Astrocyte (in vitro differentiated cells and primary cell): ENCODE measurements at regions not wholly inside any gene's neighbourhood (a gene's known extent, or its start where the extent isn't known, plus 50 kb on each side); places are given as distances from the start of the nearest gene placed in this dataset.

ENCODE experiments used
- DNase-seq: peaks from one replicate; pipeline ENCODE4 v3.0.0-alpha.2; 2010; ENCODE audit warnings: low read depth
- FAIRE-seq: peaks from 2 replicates; lab custom pipeline; 2011; peaks lifted over from hg19 to GRCh38; lab: Jason Lieb, UNC
- H2AFZ ChIP-seq: 2 replicates; pipeline ENCODE4 v1.6.0; 2012; ENCODE audit warnings: low read depth, low read length, inconsistent platforms
- H3K27ac ChIP-seq: 2 replicates; pipeline ENCODE4 v1.5.1; 2011; ENCODE audit warnings: low read depth, low read length, inconsistent platforms
- H3K27me3 ChIP-seq: 2 replicates; pipeline ENCODE4 v1.6.0; 2011; ENCODE audit warnings: low read length, inconsistent platforms; ENCODE audit not compliant: insufficient read depth
- H3K36me3 ChIP-seq: 2 replicates; pipeline ENCODE4 v1.5.1; 2011; ENCODE audit warnings: low read length, inconsistent platforms; ENCODE audit not compliant: insufficient read depth
- H3K4me1 ChIP-seq: 2 replicates; pipeline ENCODE4 v1.5.1; 2011; ENCODE audit warnings: low read length, inconsistent platforms; ENCODE audit not compliant: insufficient read depth
- H3K4me2 ChIP-seq: 2 replicates; pipeline ENCODE4 v1.6.0; 2012; ENCODE audit warnings: low read length, inconsistent platforms
- H3K4me3 ChIP-seq: 2 replicates; pipeline ENCODE4 v1.5.1; 2011; ENCODE audit warnings: low read depth, mild to moderate bottlenecking, low read length, inconsistent platforms; ENCODE audit not compliant: insufficient read depth
- H3K79me2 ChIP-seq: 2 replicates; pipeline ENCODE4 v1.6.0; 2012; ENCODE audit warnings: mild to moderate bottlenecking, low read length, inconsistent platforms; ENCODE audit not compliant: insufficient read depth
- H3K9ac ChIP-seq: 2 replicates; pipeline ENCODE4 v1.6.0; 2012; ENCODE audit warnings: mild to moderate bottlenecking, low read length, inconsistent platforms
- H3K9me3 ChIP-seq: 2 replicates; pipeline ENCODE4 v1.5.1; 2012; ENCODE audit warnings: low read depth, mild to moderate bottlenecking, low read length, inconsistent platforms; ENCODE audit not compliant: insufficient read depth
- H4K20me1 ChIP-seq: 2 replicates; pipeline ENCODE4 v1.6.0; 2012; ENCODE audit warnings: low read length, inconsistent platforms; ENCODE audit not compliant: insufficient read depth
- H3K27ac Mint-ChIP-seq: one replicate; pipeline ENCODE4 v1.8.0; 2021; ENCODE audit warnings: mild to moderate bottlenecking, mixed read lengths; ENCODE audit not compliant: unreplicated experiment
- H3K27me3 Mint-ChIP-seq: one replicate; pipeline ENCODE4 v1.8.0; 2021; ENCODE audit warnings: low read depth, mixed read lengths; ENCODE audit not compliant: unreplicated experiment
- H3K36me3 Mint-ChIP-seq: one replicate; pipeline ENCODE4 v1.8.0; 2021; ENCODE audit warnings: low read depth, mixed read lengths; ENCODE audit not compliant: unreplicated experiment
- H3K4me1 Mint-ChIP-seq: one replicate; pipeline ENCODE4 v1.8.0; 2021; ENCODE audit warnings: low read depth, mixed read lengths; ENCODE audit not compliant: unreplicated experiment
- H3K4me3 Mint-ChIP-seq: one replicate; pipeline ENCODE4 v1.8.0; 2021; ENCODE audit warnings: mild to moderate bottlenecking, moderate library complexity, mixed read lengths; ENCODE audit not compliant: unreplicated experiment
- H3K9me3 Mint-ChIP-seq: one replicate; pipeline ENCODE4 v1.8.0; 2021; ENCODE audit warnings: mild to moderate bottlenecking, mixed read lengths; ENCODE audit not compliant: unreplicated experiment
- CTCF ChIP-seq: IDR thresholded peaks from 2 replicates; pipeline ENCODE4 v1.5.1; 2011; ENCODE audit warnings: low read depth, mild to moderate bottlenecking, inconsistent platforms, low read length, moderate library complexity; ENCODE audit not compliant: insufficient read depth
- EZH2 ChIP-seq: IDR thresholded peaks from 2 replicates; pipeline ENCODE4 v1.6.1; 2012; ENCODE audit warnings: mild to moderate bottlenecking, low read length, inconsistent platforms; ENCODE audit not compliant: insufficient read depth

DNA sequence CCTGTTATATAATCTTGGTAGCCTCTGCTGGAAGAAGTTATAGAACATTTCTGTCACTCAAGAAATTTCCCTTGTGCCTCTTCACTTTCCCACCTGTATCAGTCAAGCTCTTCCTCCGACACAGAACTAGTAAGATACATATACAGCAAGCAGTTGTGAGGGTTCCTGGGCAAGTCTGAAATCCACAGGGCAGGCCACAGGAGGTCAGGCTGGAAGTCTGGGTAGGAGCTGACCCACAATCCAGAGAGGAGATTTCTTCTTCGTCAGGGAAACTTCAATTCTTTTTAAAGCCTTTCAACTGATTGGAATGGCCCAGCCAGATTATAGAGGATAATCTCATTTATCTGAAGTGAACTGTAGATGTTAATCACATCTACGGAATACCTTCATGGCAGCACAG, 96.4 kb upstream of the FMN2 start:
- peaks cover 4% of the 10 kb centered on the region for H3K9me3 Mint-ChIP-seq
- FAIRE-seq, result no peak
- H3K27me3 Mint-ChIP-seq, result peaks cover 30% of the 10 kb centered on the region

DNA sequence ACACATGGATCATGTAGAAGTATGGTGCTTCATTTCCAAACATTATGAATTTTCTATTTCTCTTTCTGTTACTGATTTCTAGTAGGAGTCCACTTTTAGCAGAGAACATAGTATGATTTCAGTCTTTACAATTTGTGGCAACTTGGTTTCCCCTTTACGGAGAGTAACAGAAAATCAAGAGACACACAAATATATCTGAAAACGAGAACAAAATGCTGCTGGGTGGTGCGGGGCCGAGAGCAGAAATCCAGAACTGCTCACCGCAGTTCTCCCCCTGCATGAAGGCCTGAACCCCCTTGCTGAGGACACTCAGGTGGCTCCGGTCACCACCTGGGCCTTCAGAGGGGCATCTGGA, 94.5 kb upstream of the FMN2 start:
- Histone ChIP-seq H3K4me3 (no peak overlapping the region), H3K36me3 (no peaks in the 10 kb centered on the region), H3K27ac (no peak overlapping the region), H2AFZ (no peak overlapping the region), H3K9ac (no peak overlapping the region), H3K79me2 (no peaks in the 10 kb centered on the region), H3K27me3 (peaks cover 28% of the 10 kb centered on the region), H3K9me3 (no peaks in the 10 kb centered on the region), H4K20me1 (no peaks in the 10 kb centered on the region), H3K4me2 (peak overlapping the region; percentile 84), H3K4me1 (no peaks in the 10 kb centered on the region)
- peaks cover 2% of the 10 kb centered on the region for H3K9me3 Mint-ChIP-seq
- no peak for TF ChIP-seq EZH2
- TF ChIP-seq CTCF, result no peak
- H3K4me1 Mint-ChIP-seq, result no peaks in the 10 kb centered on the region
- H3K27ac Mint-ChIP-seq, result no peak overlapping the region
- H3K36me3 Mint-ChIP-seq, result no peaks in the 10 kb centered on the region
- H3K27me3 Mint-ChIP-seq, result peaks cover 28% of the 10 kb centered on the region
- H3K4me3 Mint-ChIP-seq, result peak overlapping the region; percentile 77
- DNase-seq, result no peak
- no peak for FAIRE-seq

More for the DNA sequence above, 96.4 kb upstream of the FMN2 start:
- H2AFZ ChIP-seq, result no peak overlapping the region
- H3K27ac Mint-ChIP-seq, result no peak overlapping the region
- TF ChIP-seq CTCF (no peak), EZH2 (no peak)
- H3K9me3 ChIP-seq, result no peaks in the 10 kb centered on the region
- no peak for DNase-seq
- no peak overlapping the region for H3K27ac ChIP-seq
- H3K4me3 Mint-ChIP-seq, result no peak overlapping the region
- H3K79me2 ChIP-seq, result no peaks in the 10 kb centered on the region
- H3K27me3 ChIP-seq, result peaks cover 28% of the 10 kb centered on the region
- H4K20me1 ChIP-seq, result no peaks in the 10 kb centered on the region
- no peak overlapping the region for H3K4me2 ChIP-seq
- H3K4me1 Mint-ChIP-seq, result no peaks in the 10 kb centered on the region
- no peaks in the 10 kb centered on the region for H3K36me3 Mint-ChIP-seq
- H3K9ac ChIP-seq, result no peak overlapping the region
- H3K4me1 ChIP-seq, result no peaks in the 10 kb centered on the region
- H3K36me3 ChIP-seq, result no peaks in the 10 kb centered on the region
- H3K4me3 ChIP-seq, result no peak overlapping the region

DNA sequence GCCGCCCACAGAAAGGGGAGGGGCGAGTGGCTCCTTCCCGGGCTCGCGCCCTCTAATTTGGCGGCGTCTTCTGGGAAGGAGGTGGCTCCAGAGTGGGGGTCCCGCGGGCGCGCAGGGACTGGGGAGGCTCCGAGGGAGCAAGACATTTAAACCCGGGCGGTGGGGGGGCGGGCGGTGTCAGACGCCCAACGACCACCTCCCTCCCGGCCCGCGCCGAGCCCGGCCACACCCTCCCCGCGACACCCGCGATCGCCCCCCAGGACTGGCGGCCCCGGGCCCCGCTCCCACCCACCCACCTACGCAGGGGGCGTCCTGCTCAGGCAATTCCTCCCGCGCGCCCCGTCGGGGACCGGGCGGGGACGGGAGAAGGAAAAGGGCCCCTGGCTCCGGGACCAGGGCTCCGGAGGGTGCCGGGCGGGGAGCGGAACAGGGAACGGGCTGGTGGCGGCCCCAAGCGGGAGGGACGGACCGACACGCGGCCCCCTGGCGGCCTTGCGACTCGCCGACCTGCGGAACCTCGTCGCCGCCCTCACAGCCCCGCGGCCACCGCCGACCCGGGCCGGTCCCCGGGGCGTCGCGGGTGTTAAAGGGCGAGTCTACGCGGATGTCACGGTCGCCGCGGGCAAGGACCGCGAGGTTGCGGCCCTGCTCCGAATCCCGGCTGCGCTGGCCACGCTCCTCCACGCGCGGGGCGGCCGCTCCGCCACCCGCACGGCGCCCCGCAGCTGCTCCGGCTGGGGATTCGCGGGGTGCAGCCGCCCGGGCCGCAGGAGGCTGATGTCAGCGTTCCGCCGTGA, 94.0 kb upstream of the FMN2 start:
- H3K27me3 ChIP-seq, result peaks cover 25% of the 10 kb centered on the region
- H3K27ac ChIP-seq, result no peak overlapping the region
- H2AFZ ChIP-seq, result peak overlapping the region; percentile 83
- no peaks in the 10 kb centered on the region for H3K9me3 Mint-ChIP-seq
- H3K79me2 ChIP-seq, result no peaks in the 10 kb centered on the region
- no peaks in the 10 kb centered on the region for H3K4me1 ChIP-seq
- H4K20me1 ChIP-seq, result no peaks in the 10 kb centered on the region
- no peak for DNase-seq
- H3K27ac Mint-ChIP-seq, result no peak overlapping the region
- no peaks in the 10 kb centered on the region for H3K36me3 ChIP-seq
- H3K36me3 Mint-ChIP-seq, result no peaks in the 10 kb centered on the region
- H3K4me3 ChIP-seq, result peak overlapping the region; percentile 49
- TF ChIP-seq EZH2 (peak; percentile 96), CTCF (no peak)
- H3K4me3 Mint-ChIP-seq, result peak overlapping the region; percentile 83
- no peaks in the 10 kb centered on the region for H3K4me1 Mint-ChIP-seq
- H3K9me3 ChIP-seq, result no peaks in the 10 kb centered on the region
- peak overlapping the region; percentile 57 for H3K9ac ChIP-seq
- no peak for FAIRE-seq
- H3K27me3 Mint-ChIP-seq, result peaks cover 24% of the 10 kb centered on the region
- H3K4me2 ChIP-seq, result peak overlapping the region; percentile 84
